HG03520 (cell line): ENCODE measurements at regions not wholly inside any gene's neighbourhood (a gene's known extent, or its start where the extent isn't known, plus 50 kb on each side); places are given as distances from the start of the nearest gene placed in this dataset.
A peak's percentile ranks its signal among the peaks of the same experiment; 100 is the strongest.
"Not testable (repeated sequence)": the region's sequence is repeated elsewhere in the genome, so short reads cannot be mapped to it uniquely, and the experiment has no call there.

Experiments used
- ATAC-seq: cut with Tn5 transposase; IDR thresholded peaks from one replicate; pipeline ENCODE4 v1.9.1; 2021; ENCODE audit warnings: mild to moderate bottlenecking, moderate library complexity; ENCODE audit not compliant: unreplicated experiment

GRCh38 chr7:16369855-16370254 is 51.5 kb downstream of the CRPPA start:
- no peak for ATAC-seq

- not testable (repeated sequence) for ATAC-seq
Observed at GRCh38 chr7:16369309-16369708, 52.0 kb downstream of the CRPPA start.

GRCh38 chr7:16368885-16369284 is 52.5 kb downstream of the CRPPA start:
- ATAC-seq = no peak

- ATAC-seq = no peak
Observed at GRCh38 chr7:16367115-16367514, 54.2 kb downstream of the CRPPA start.

- no peak for ATAC-seq
Observed at GRCh38 chr7:16365952-16366351, 55.4 kb downstream of the CRPPA start.

- ATAC-seq = no peak
Observed at GRCh38 chr7:16365177-16365576, 56.2 kb downstream of the CRPPA start.

- ATAC-seq = no peak
Observed at GRCh38 chr7:16359216-16359615, 62.1 kb downstream of the CRPPA start.

GRCh38 chr7:16357921-16358320 is 63.4 kb downstream of the CRPPA start:
- ATAC-seq = no peak

GRCh38 chr7:16357474-16357873 is 63.9 kb downstream of the CRPPA start:
- no peak for ATAC-seq

- ATAC-seq = no peak
Observed at GRCh38 chr7:16356301-16356958, 64.9 kb downstream of the CRPPA start.

- no peak for ATAC-seq
Observed at GRCh38 chr7:16354573-16354972, 66.8 kb downstream of the CRPPA start.

GRCh38 chr7:16353226-16353625 is 68.1 kb downstream of the CRPPA start:
- ATAC-seq = no peak

- peak; percentile 76 for ATAC-seq
Observed at GRCh38 chr7:16350634-16351033, 70.7 kb downstream of the CRPPA start.

- ATAC-seq = no peak
Observed at GRCh38 chr7:16348251-16348650, 73.1 kb downstream of the CRPPA start.

- no peak for ATAC-seq
Observed at GRCh38 chr7:16347827-16348192, 73.5 kb downstream of the CRPPA start.

- ATAC-seq = no peak
Observed at GRCh38 chr7:16347066-16347826, 74.1 kb downstream of the CRPPA start.

GRCh38 chr7:16345979-16346958 is 75.1 kb downstream of the CRPPA start:
- peak; percentile 38 for ATAC-seq

- ATAC-seq = no peak
Observed at GRCh38 chr7:16344927-16345326, 76.4 kb downstream of the CRPPA start.

GRCh38 chr7:16343612-16344011 is 77.7 kb downstream of the CRPPA start:
- ATAC-seq = no peak

GRCh38 chr7:16338065-16338464 is 83.3 kb downstream of the CRPPA start:
- ATAC-seq = no peak

GRCh38 chr7:16326106-16326505 is 95.2 kb downstream of the CRPPA start:
- ATAC-seq = no peak
